Rectal smooth muscle tissue (tissue), 1 donor: ENCODE measurements at regions not wholly inside any gene's neighbourhood (a gene's known extent, or its start where the extent isn't known, plus 50 kb on each side); places are given as distances from the start of the nearest gene placed in this dataset.
"Not testable (repeated sequence)": the region's sequence is repeated elsewhere in the genome, so short reads cannot be mapped to it uniquely, and the experiment has no call there.

Experiments used
- H3K27ac ChIP-seq: one replicate; pipeline ENCODE4 v1.7.0; 2013; ENCODE audit warnings: low read depth, low read length, inconsistent platforms
- H3K27me3 ChIP-seq: one replicate; pipeline ENCODE4 v1.7.0; 2013; ENCODE audit warnings: low read length; ENCODE audit not compliant: control insufficient read depth, insufficient read depth
- H3K36me3 ChIP-seq: one replicate; pipeline ENCODE4 v1.7.0; 2013; ENCODE audit warnings: low read length; ENCODE audit not compliant: control insufficient read depth, insufficient read depth
- H3K4me1 ChIP-seq: one replicate; pipeline ENCODE4 v1.7.0; 2013; ENCODE audit warnings: low read length; ENCODE audit not compliant: control insufficient read depth, insufficient read depth
- H3K4me3 ChIP-seq: one replicate; pipeline ENCODE4 v1.7.0; 2013; ENCODE audit warnings: low read length
- H3K9ac ChIP-seq: one replicate; pipeline ENCODE4 v1.7.0; 2013; ENCODE audit warnings: low read length

DNA sequence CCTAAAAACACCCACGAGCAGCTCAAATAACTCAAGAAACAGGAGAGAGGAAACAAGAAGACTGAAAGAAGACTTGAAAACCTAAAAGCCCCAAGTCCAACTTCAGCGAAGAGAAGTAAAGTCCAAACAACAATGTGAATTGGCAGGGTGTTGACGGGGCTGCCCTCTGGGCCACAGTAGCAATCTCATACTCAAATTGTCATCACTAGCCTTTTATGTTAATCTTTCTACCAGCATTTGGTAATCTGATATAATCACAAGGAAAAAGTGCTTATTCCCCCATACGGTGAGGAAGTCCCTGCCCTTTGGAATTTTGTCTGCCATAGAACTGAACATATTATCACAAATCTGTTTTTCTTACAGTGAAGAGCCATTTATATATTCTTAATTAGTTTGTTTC, 51.5 kb upstream of the IFNE start:
- no peak overlapping the region for H3K4me3 ChIP-seq
- no peaks in the 10 kb centered on the region for H3K4me1 ChIP-seq
- H3K27me3 ChIP-seq, result no peaks in the 10 kb centered on the region
- H3K27ac ChIP-seq, result no peak overlapping the region
- H3K36me3 ChIP-seq, result no peaks in the 10 kb centered on the region
- H3K9ac ChIP-seq, result no peak overlapping the region

GRCh38 chr9:21535396-21535795, 53.3 kb upstream of the IFNE start:
- no peaks in the 10 kb centered on the region for H3K4me1 ChIP-seq
- H3K9ac ChIP-seq, result no peak overlapping the region
- no peaks in the 10 kb centered on the region for H3K27me3 ChIP-seq
- H3K27ac ChIP-seq, result no peak overlapping the region
- H3K36me3 ChIP-seq, result no peaks in the 10 kb centered on the region
- H3K4me3 ChIP-seq, result no peak overlapping the region

GRCh38 chr9:21542787-21543186, 60.7 kb upstream of the IFNE start:
- H3K36me3 ChIP-seq, result no peaks in the 10 kb centered on the region
- no peak overlapping the region for H3K9ac ChIP-seq
- no peak overlapping the region for H3K27ac ChIP-seq
- no peaks in the 10 kb centered on the region for H3K4me1 ChIP-seq
- H3K4me3 ChIP-seq, result no peak overlapping the region
- H3K27me3 ChIP-seq, result no peaks in the 10 kb centered on the region

DNA sequence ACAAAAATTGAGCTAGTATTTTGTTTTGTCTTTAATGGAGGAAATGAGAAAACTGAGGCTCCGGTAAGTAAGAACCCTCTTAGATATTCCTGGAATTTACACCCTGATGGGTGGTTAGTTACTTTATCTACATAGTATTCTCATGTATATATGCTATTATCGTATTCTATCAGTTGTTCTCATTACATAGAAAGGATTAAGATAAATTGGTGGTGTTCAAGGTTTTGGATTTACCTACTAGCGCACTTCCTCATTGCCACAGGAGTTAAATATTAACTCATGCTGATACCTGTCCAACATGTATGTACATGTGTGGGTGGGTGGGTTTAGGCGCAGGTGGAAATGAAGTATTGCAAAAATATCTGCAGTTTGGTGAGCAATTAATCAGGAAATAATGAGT, 61.1 kb upstream of the IFNE start:
- Histone ChIP-seq H3K36me3 (no peaks in the 10 kb centered on the region), H3K27ac (no peak overlapping the region), H3K9ac (no peak overlapping the region), H3K27me3 (no peaks in the 10 kb centered on the region), H3K4me3 (no peak overlapping the region), H3K4me1 (no peaks in the 10 kb centered on the region)

DNA sequence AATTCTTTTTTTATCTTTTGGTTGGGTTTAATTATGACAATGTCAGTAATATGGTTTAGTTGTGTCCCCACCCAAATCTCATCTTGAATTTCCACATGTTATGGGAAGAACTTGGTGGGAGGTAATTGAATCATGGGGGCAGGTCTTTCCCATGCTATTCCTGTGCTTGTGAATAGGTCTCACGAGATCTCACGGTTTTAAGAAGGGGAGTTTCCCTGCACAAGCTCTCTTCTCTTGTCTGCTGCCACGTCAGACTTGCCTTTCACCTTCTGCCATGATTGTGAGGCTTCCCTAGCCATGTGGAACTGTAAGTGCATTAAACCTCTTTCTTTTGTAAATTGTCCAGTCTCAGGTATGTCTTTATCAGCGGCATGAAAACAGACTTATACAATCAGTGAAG, 61.7 kb upstream of the IFNE start:
- not testable (repeated sequence) for H3K27ac ChIP-seq, H3K27me3 ChIP-seq, H3K4me3 ChIP-seq, H3K9ac ChIP-seq, H3K4me1 ChIP-seq, H3K36me3 ChIP-seq

GRCh38 chr9:21546949-21547348, 64.8 kb upstream of the IFNE start:
- Histone ChIP-seq H3K4me3 (no peak overlapping the region), H3K27me3 (no peaks in the 10 kb centered on the region), H3K36me3 (no peaks in the 10 kb centered on the region), H3K4me1 (no peaks in the 10 kb centered on the region), H3K27ac (no peak overlapping the region), H3K9ac (no peak overlapping the region)

DNA sequence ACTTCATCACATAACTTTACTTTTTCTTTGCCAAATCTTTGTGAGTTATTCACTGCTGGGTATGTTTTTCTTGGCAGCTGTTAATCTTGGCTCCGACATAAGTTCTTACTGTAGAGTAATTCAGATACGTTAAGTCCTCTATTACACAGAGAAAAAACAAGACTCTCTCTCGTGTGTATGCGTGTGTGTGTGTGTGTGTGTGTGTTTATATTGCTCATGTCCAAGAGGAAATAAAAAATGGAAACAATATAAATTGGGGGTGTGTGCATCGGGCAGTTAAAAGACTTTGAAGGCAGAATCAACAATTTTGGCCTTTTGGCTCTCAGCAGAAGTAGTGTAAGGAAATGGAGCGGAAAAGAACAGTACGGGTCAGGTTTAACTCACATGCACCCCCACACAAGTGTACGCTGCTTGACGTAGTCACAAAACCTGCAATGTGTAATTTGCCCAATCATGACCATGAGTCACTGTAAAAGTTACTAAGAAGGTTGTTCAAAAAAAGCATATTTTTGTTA, 67.2 kb upstream of the IFNE start:
- Histone ChIP-seq H3K9ac (no peak overlapping the region), H3K27ac (no peak overlapping the region), H3K36me3 (no peaks in the 10 kb centered on the region), H3K4me3 (no peak overlapping the region), H3K4me1 (no peaks in the 10 kb centered on the region), H3K27me3 (no peaks in the 10 kb centered on the region)

- H3K27me3 ChIP-seq, result no peaks in the 10 kb centered on the region
Observed at GRCh38 chr9:21549890-21550289, 67.8 kb upstream of the IFNE start.

GRCh38 chr9:21550392-21550791, 68.3 kb upstream of the IFNE start:
- Histone ChIP-seq H3K4me3 (no peak overlapping the region), H3K27me3 (no peaks in the 10 kb centered on the region), H3K4me1 (no peaks in the 10 kb centered on the region), H3K36me3 (no peaks in the 10 kb centered on the region), H3K27ac (no peak overlapping the region), H3K9ac (no peak overlapping the region)

More at GRCh38 chr9:21549890-21550289, 67.8 kb upstream of the IFNE start:
- Histone ChIP-seq H3K36me3 (no peaks in the 10 kb centered on the region), H3K27ac (no peak overlapping the region), H3K4me3 (no peak overlapping the region), H3K9ac (no peak overlapping the region), H3K4me1 (no peaks in the 10 kb centered on the region)

DNA sequence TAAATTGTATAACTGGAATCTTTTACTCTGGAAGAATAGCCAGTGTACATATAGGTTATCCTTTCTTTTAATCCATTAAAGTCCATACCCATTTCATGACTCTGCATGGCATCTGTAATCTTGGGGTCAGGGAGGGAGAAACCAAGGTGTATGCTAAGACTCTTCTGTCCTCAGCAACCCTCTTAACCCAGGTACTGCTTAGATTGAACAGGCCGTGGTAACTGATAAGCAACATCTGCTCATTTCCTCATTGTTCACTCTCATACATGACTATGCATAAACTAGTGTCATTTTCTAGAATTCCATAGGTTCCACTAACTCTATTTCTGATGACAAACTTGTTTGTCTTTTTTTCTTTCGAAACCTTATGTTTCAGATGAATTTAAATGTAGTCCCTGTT, 69.3 kb upstream of the IFNE start:
- H3K4me3 ChIP-seq, result no peak overlapping the region
- no peak overlapping the region for H3K9ac ChIP-seq
- no peak overlapping the region for H3K27ac ChIP-seq
- no peaks in the 10 kb centered on the region for H3K36me3 ChIP-seq
- no peaks in the 10 kb centered on the region for H3K27me3 ChIP-seq
- H3K4me1 ChIP-seq, result no peaks in the 10 kb centered on the region

DNA sequence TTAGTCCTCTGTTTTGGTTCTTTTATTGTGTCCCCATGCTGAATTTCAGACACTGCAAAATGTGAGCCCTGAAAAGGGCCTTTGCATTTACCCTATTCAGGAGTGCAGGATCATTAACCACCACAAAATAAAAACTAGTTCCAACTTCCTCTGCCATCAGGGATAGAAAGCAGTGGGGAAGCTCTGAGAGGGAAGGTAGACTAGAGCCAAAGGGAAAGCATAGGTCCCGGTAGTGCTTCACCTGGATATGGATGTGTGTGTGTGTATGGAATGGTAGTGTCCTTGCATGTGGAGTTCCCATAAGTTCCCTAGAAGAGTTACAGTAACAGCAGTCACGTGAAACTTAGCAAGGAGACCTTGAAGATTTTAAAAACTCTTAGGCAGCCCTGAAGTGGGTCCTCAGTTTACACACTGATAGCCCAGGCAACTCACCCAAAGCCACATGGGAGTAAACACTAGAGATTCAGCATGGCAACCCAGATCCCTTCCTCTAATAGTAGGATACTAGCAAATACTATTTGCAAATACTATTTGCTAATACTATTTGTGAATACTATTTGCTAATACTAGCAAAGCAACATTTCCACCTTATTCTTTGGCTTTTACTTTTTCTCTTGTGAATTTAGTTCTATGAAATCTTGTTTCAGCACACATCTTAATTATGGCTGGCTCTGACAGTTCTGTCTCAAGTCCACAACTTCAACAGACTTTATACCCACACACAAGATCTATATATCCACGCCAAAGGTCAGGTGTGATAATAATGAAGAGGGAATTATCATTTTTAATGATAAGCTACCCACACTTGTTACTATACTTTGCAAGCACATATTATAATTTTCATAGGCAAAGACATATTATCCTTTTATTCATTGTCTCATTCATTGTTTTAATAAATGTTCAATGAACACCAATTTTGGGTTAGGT, 70.4 kb upstream of the IFNE start:
- Histone ChIP-seq H3K9ac (no peak overlapping the region), H3K27ac (no peak overlapping the region), H3K27me3 (no peaks in the 10 kb centered on the region), H3K4me1 (no peaks in the 10 kb centered on the region), H3K36me3 (no peaks in the 10 kb centered on the region), H3K4me3 (no peak overlapping the region)

DNA sequence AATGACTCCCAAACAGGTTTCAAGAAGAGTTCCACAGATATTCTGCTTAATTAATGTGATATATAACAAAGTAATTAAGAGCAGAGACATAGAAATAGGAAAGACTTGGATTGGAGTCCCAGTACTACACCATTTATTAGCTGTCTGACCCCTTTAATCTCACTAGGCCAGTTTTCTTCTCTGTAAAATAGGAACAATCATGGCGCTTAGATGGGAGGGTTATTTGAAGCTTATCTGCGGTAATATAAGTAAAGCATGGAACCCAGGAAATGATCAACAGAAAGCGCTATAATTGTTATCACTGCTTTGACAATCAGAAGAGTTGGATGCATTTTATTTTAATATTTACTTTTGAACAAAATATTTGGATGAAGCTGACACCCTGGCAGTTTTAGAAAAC, 71.3 kb upstream of the IFNE start:
- no peak overlapping the region for H3K4me3 ChIP-seq
- H3K27me3 ChIP-seq, result no peaks in the 10 kb centered on the region
- H3K27ac ChIP-seq, result no peak overlapping the region
- no peak overlapping the region for H3K9ac ChIP-seq
- H3K4me1 ChIP-seq, result no peaks in the 10 kb centered on the region
- no peaks in the 10 kb centered on the region for H3K36me3 ChIP-seq

- Histone ChIP-seq H3K4me1 (no peaks in the 10 kb centered on the region), H3K27me3 (peaks cover under 1% of the 10 kb centered on the region), H3K36me3 (no peaks in the 10 kb centered on the region), H3K4me3 (no peak overlapping the region), H3K27ac (no peak overlapping the region), H3K9ac (no peak overlapping the region)
Observed at GRCh38 chr9:21554813-21555212, 72.7 kb upstream of the IFNE start.
